H1 (cell line): ENCODE measurements at regions not wholly inside any gene's neighbourhood (a gene's known extent, or its start where the extent isn't known, plus 50 kb on each side); places are given as distances from the start of the nearest gene placed in this dataset.

ENCODE experiments used
- CTCF ChIA-PET: fragments of 300-600 bp; sonication (Branson Sonifier 250); formaldehyde crosslinking; loops from one replicate; lab custom pipeline; 2021; ENCODE audit not compliant: partially characterized antibody; lab: Charles Lee
- POLR2A ChIA-PET: fragments of 300-600 bp; sonication (Branson Sonifier 250); formaldehyde crosslinking; loops from one replicate; lab custom pipeline; 2021; ENCODE audit warnings: inconsistent platforms; ENCODE audit not compliant: partially characterized antibody; lab: Charles Lee
- DNase-seq, 2 experiments: peaks; one replicate each; pipeline versions ENCODE4 v3.0.0 to v3.0.0-alpha.2; 2010 to 2022; ENCODE audit warnings: low spot score in 2 of 2, low read depth in 1 of 2, mixed read lengths in 1 of 2
- FAIRE-seq: peaks from 2 replicates; lab custom pipeline; 2011; peaks lifted over from hg19 to GRCh38; lab: Jason Lieb, UNC
- H2AFZ ChIP-seq: 2 replicates; pipeline ENCODE4 v1.8.1; 2012; ENCODE audit warnings: low read length, inconsistent platforms
- H2AK5ac ChIP-seq: 2 replicates; pipeline ENCODE4 v1.6.1; 2013; ENCODE audit warnings: low read depth, low read length
- H2BK120ac ChIP-seq: replicated peaks from 2 replicates; pipeline ENCODE3; 2013; ENCODE audit warnings: low read depth, low read length, inconsistent platforms
- H2BK12ac ChIP-seq: 2 replicates; pipeline ENCODE4 v1.6.1; 2013; ENCODE audit warnings: low read depth, low read length
- H2BK15ac ChIP-seq: 2 replicates; pipeline ENCODE4 v1.6.1; 2013; ENCODE audit warnings: low read length
- H2BK20ac ChIP-seq: 2 replicates; pipeline ENCODE4 v1.6.1; 2013; ENCODE audit warnings: low read length
- H2BK5ac ChIP-seq: 2 replicates; pipeline ENCODE4 v1.6.1; 2013; ENCODE audit warnings: low read depth, low read length
- H3K14ac ChIP-seq: 2 replicates; pipeline ENCODE4 v1.6.1; 2013; ENCODE audit warnings: inconsistent platforms; ENCODE audit not compliant: insufficient read length
- H3K18ac ChIP-seq: 2 replicates; pipeline ENCODE4 v1.6.1; 2013; ENCODE audit warnings: low read length; ENCODE audit errors: extremely low read depth
- H3K23ac ChIP-seq: 2 replicates; pipeline ENCODE4 v1.6.1; 2013; ENCODE audit warnings: inconsistent platforms; ENCODE audit not compliant: insufficient read length
- H3K23me2 ChIP-seq: 2 replicates; pipeline ENCODE4 v1.6.1; 2013; ENCODE audit warnings: low read depth, low read length
- H3K27ac ChIP-seq: 2 replicates; pipeline ENCODE4 v1.6.1; 2011; ENCODE audit warnings: low read depth, low read length, inconsistent platforms
- H3K27me3 ChIP-seq, 4 experiments: replicated peaks in 1 of 4; 1 replicate in 1 of 4; 2 replicates in 3 of 4; pipeline versions ENCODE4 v1.6.1 to v1.8.1; 2011 to 2013; ENCODE audit warnings: low read length in 3 of 4, mild to moderate bottlenecking in 3 of 4, inconsistent platforms in 2 of 4, mixed read lengths in 2 of 4, moderate library complexity in 1 of 4; ENCODE audit not compliant: control insufficient read depth in 3 of 4, insufficient read depth in 3 of 4; ENCODE audit errors: extremely low read depth in 1 of 4
- H3K36me3 ChIP-seq, 4 experiments: 2 replicates each; pipeline versions ENCODE4 v1.6.1 to v1.8.1; 2011 to 2013; ENCODE audit warnings: mild to moderate bottlenecking in 4 of 4, low read length in 3 of 4, moderate library complexity in 2 of 4, control low read depth in 1 of 4, inconsistent platforms in 1 of 4; ENCODE audit not compliant: insufficient read depth in 4 of 4, control insufficient read depth in 2 of 4
- H3K4ac ChIP-seq: replicated peaks from 2 replicates; pipeline ENCODE3; 2013; ENCODE audit warnings: low read length, low read depth, mixed read lengths, inconsistent platforms; ENCODE audit not compliant: insufficient read length
- H3K4me1 ChIP-seq, 4 experiments: replicated peaks in 1 of 4; 1 replicate in 1 of 4; 2 replicates in 3 of 4; pipeline versions ENCODE4 v1.6.1 to v1.8.1; 2011 to 2013; ENCODE audit warnings: low read length in 3 of 4, inconsistent platforms in 2 of 4, mixed read lengths in 1 of 4; ENCODE audit not compliant: insufficient read depth in 4 of 4, control insufficient read depth in 3 of 4
- H3K4me2 ChIP-seq, 2 experiments: 2 replicates each; pipeline versions ENCODE4 v1.6.1 to v1.8.1; 2011 to 2013; ENCODE audit warnings: low read depth in 2 of 2, low read length in 2 of 2, control low read depth in 1 of 2, inconsistent platforms in 1 of 2, mild to moderate bottlenecking in 1 of 2; ENCODE audit not compliant: insufficient read depth in 1 of 2
- H3K4me3 ChIP-seq, 4 experiments: fragments of 200-600, 300-600 bp in 1 of 4; sonication (generic), shearing (Covaris generic), sonication (Bioruptor Twin) in 1 of 4; 2 replicates each; pipeline versions ENCODE4 v1.5.1 to v1.8.1; 2011 to 2016; ENCODE audit warnings: low read length in 4 of 4, low read depth in 3 of 4, control low read depth in 2 of 4, inconsistent platforms in 2 of 4, mild to moderate bottlenecking in 2 of 4, mixed read lengths in 1 of 4, moderate library complexity in 1 of 4; ENCODE audit not compliant: insufficient read depth in 2 of 4; ENCODE audit errors: extremely low read depth in 1 of 4
- H3K56ac ChIP-seq: replicated peaks from 2 replicates; pipeline ENCODE3; 2013; ENCODE audit warnings: low read depth, mild to moderate bottlenecking, mixed read lengths, low read length, inconsistent platforms; ENCODE audit not compliant: insufficient read length
- H3K79me1 ChIP-seq: 2 replicates; pipeline ENCODE4 v1.6.1; 2013; ENCODE audit warnings: low read depth, low read length, control low read depth
- H3K79me2 ChIP-seq, 2 experiments: 2 replicates each; pipeline versions ENCODE4 v1.6.1 to v1.8.1; 2012 to 2013; ENCODE audit warnings: low read length in 2 of 2, mild to moderate bottlenecking in 2 of 2, inconsistent platforms in 1 of 2; ENCODE audit not compliant: insufficient read depth in 2 of 2, control insufficient read depth in 1 of 2
- H3K9ac ChIP-seq, 4 experiments: replicated peaks in 1 of 4; 1 replicate in 1 of 4; 2 replicates in 3 of 4; pipeline versions ENCODE4 v1.6.1 to v1.8.1; 2011 to 2013; ENCODE audit warnings: low read depth in 3 of 4, low read length in 3 of 4, control low read depth in 2 of 4, mild to moderate bottlenecking in 2 of 4, moderate library complexity in 2 of 4, inconsistent platforms in 1 of 4; ENCODE audit errors: extremely low read depth in 1 of 4
- H3K9me3 ChIP-seq, 2 experiments: 2 replicates each; pipeline versions ENCODE4 v1.6.1 to v1.8.1; 2012 to 2013; ENCODE audit warnings: mild to moderate bottlenecking in 2 of 2, moderate library complexity in 2 of 2, control low read depth in 1 of 2, inconsistent platforms in 1 of 2, low read depth in 1 of 2, low read length in 1 of 2, mixed read lengths in 1 of 2; ENCODE audit not compliant: insufficient read depth in 2 of 2
- H4K20me1 ChIP-seq, 2 experiments: replicated peaks in 1 of 2; 2 replicates each; pipeline versions ENCODE3 to v1.8.1; 2011 to 2013; ENCODE audit warnings: inconsistent platforms in 2 of 2, low read length in 2 of 2, mild to moderate bottlenecking in 1 of 2; ENCODE audit not compliant: insufficient read depth in 2 of 2, control insufficient read depth in 1 of 2
- H4K5ac ChIP-seq: 2 replicates; pipeline ENCODE4 v1.6.1; 2013; ENCODE audit warnings: low read length, low read depth, mixed read lengths, inconsistent platforms; ENCODE audit not compliant: insufficient read length
- H4K8ac ChIP-seq: 2 replicates; pipeline ENCODE4 v1.8.0; 2013; ENCODE audit warnings: mild to moderate bottlenecking, moderate library complexity, low read length, inconsistent platforms; ENCODE audit not compliant: insufficient read depth; ENCODE audit errors: extremely low read depth
- H4K91ac ChIP-seq: replicated peaks from 2 replicates; pipeline ENCODE3; 2013; ENCODE audit warnings: low read length, mixed read lengths, inconsistent platforms; ENCODE audit not compliant: insufficient read length
- BRCA1 ChIP-seq: IDR thresholded peaks from 2 replicates; pipeline ENCODE4 v1.6.1; 2012; ENCODE audit warnings: low read depth, low read length, improper control_type of control experiment
- CHD2 ChIP-seq: IDR thresholded peaks from 2 replicates; pipeline ENCODE4 v1.6.1; 2012; ENCODE audit warnings: low read length, improper control_type of control experiment
- EP300 ChIP-seq, 2 experiments: IDR thresholded peaks; 1 replicate in 1 of 2; 2 replicates in 1 of 2; pipeline ENCODE4 v1.6.1; 2011 to 2012; ENCODE audit warnings: low read depth in 2 of 2, low read length in 2 of 2, mild to moderate bottlenecking in 2 of 2, borderline replicate concordance in 1 of 2, inconsistent platforms in 1 of 2, moderate library complexity in 1 of 2
- HDAC2 ChIP-seq, 2 experiments: fragments of 300-600 bp in 1 of 2; sonication (generic) in 1 of 2; IDR thresholded peaks; 2 replicates each; pipeline ENCODE4 v1.6.1; 2011 to 2012; ENCODE audit warnings: low read depth in 2 of 2, low read length in 2 of 2, mild to moderate bottlenecking in 2 of 2, moderate library complexity in 2 of 2, borderline replicate concordance in 1 of 2, inconsistent platforms in 1 of 2
- POU5F1 ChIP-seq: IDR thresholded peaks from 2 replicates; pipeline ENCODE4 v1.6.1; 2011; ENCODE audit warnings: low read depth, mild to moderate bottlenecking, low read length, moderate library complexity
- SIN3A ChIP-seq, 2 experiments: IDR thresholded peaks in 1 of 2; conservative IDR thresholded peaks in 1 of 2; 2 replicates each; pipeline ENCODE4 v1.6.1; 2011 to 2012; ENCODE audit warnings: low read length in 2 of 2, improper control_type of control experiment in 1 of 2, low read depth in 1 of 2, mild to moderate bottlenecking in 1 of 2
- SP1 ChIP-seq: IDR thresholded peaks from 2 replicates; pipeline ENCODE4 v1.6.1; 2011; ENCODE audit warnings: low read depth, low read length
- WGBS, 2 experiments: shearing (Covaris generic) in 1 of 2; methylation state at CpG; one replicate each; pipeline versions ENCODE4 v1.1.6 to v1.1.7; 2013 to 2015; ENCODE audit warnings: low lambda C conversion rate in 2 of 2, mixed read lengths in 2 of 2, inconsistent platforms in 1 of 2, low coverage in 1 of 2, missing lambda C conversion rate in 1 of 2; ENCODE audit not compliant: insufficient replicate concordance in 2 of 2, insufficient coverage in 1 of 2, insufficient read length in 1 of 2; ENCODE audit errors: extremely low coverage in 1 of 2, missing lambda C conversion rate in 1 of 2; 5-methylcytosine and 5-hydroxymethylcytosine counted together

- no peak overlapping the region for H3K14ac ChIP-seq
- TF ChIP-seq CHD2 = no peak
- no peak for TF ChIP-seq EP300 (IDR thresholded peaks at IDR 0.05; ENCODE audit: borderline replicate concordance in 1 of 2, low read depth in 2 of 2, low read length in 2 of 2)
- no peak for TF ChIP-seq SIN3A (conservative IDR thresholded peaks at IDR 0.05 in 1 of 2, IDR thresholded peaks at IDR 0.05 in 1 of 2; ENCODE audit: low read depth in 1 of 2, low read length in 2 of 2)
- no peak for TF ChIP-seq POU5F1
- TF ChIP-seq HDAC2 (IDR thresholded peaks at IDR 0.05; ENCODE audit: borderline replicate concordance in 1 of 2, low read depth in 2 of 2, low read length in 2 of 2) = no peak
- no peak for TF ChIP-seq BRCA1
- no peak for TF ChIP-seq SP1
- no peak overlapping the region for H2AK5ac ChIP-seq
- no peak overlapping the region for H4K5ac ChIP-seq
- no peak overlapping the region for H3K4ac ChIP-seq
- no peak for FAIRE-seq
- H3K4me2 ChIP-seq = no peak overlapping the region
- H3K18ac ChIP-seq = no peak overlapping the region
- DNase-seq = no peak
- no peak overlapping the region for H2BK120ac ChIP-seq
- no peaks in the 10 kb centered on the region for H3K36me3 ChIP-seq
- H2BK20ac ChIP-seq = no peak overlapping the region
- ChIA-PET POLR2A (no interaction called here), CTCF (interaction anchor here (1.0 kb wide), 1 partner anchor 13 kb away, joined by 5 read pairs; no protein-coding TSS in a partner anchor)
- no peaks in the 10 kb centered on the region for H3K4me1 ChIP-seq
- no peaks in the 10 kb centered on the region for H3K79me2 ChIP-seq
- WGBS, 2 experiments = 100% methylated on average over 1 of the region's 1 CpG; no CpG with 5 or more reads in 1 of the 2 experiments
- no peaks in the 10 kb centered on the region for H3K9me3 ChIP-seq
- H2BK12ac ChIP-seq = no peak overlapping the region
- no peaks in the 10 kb centered on the region; a peak in 1 of 7 replicates for H3K27me3 ChIP-seq
- no peak overlapping the region for H4K91ac ChIP-seq
- no peak overlapping the region for H2AFZ ChIP-seq
- no peak overlapping the region for H2BK5ac ChIP-seq
- H3K4me3 ChIP-seq = no peak overlapping the region
- H4K20me1 ChIP-seq = no peaks in the 10 kb centered on the region
- no peak overlapping the region for H3K27ac ChIP-seq
- H2BK15ac ChIP-seq = no peak overlapping the region
- no peaks in the 10 kb centered on the region for H3K79me1 ChIP-seq
- no peak overlapping the region for H4K8ac ChIP-seq
- H3K9ac ChIP-seq = no peak overlapping the region
- no peak overlapping the region for H3K56ac ChIP-seq
- H3K23me2 ChIP-seq = no peaks in the 10 kb centered on the region
- H3K23ac ChIP-seq = no peak overlapping the region
Observed at GRCh38 chr2:147002256-147002655, 842.6 kb upstream of the ACVR2A start.
